ENCODE measurements at regions not wholly inside any gene's neighbourhood (a gene's known extent, or its start where the extent isn't known, plus 50 kb on each side); places are given as distances from the start of the nearest gene placed in this dataset.

DNA sequence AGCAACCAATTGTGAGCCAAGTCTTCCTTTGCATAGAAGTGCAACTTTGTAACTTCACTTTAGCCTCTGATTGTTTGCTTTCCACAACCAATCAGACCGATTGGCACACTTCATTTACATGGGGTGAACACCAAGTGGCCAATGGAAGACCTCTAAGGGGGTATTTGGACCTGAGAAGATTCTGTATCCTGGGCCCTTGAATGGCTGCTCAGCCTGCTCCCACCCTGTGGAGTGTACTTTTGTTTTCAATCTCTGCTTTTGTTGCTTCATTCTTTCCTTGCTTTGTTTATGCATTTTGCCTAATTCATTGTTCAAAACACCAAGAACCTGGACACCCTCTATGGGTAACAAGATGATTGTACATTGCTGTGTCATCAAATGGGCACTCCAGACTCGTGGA is 385.7 kb upstream of the NRP1 start:
- H3K4me2 ChIP-seq (ENCODE audit: extremely low read depth, insufficient read depth, low read length): no peak overlapping the region
- no peak overlapping the region for H2AFZ ChIP-seq (ENCODE audit: low read length)
- no peak overlapping the region for H3K9ac ChIP-seq (ENCODE audit: insufficient read depth, low read length)
- H3K79me2 ChIP-seq (ENCODE audit: control insufficient read depth, insufficient read depth, low read length): no peaks in the 10 kb centered on the region
- H3K27ac ChIP-seq (ENCODE audit: insufficient read depth, low read length): no peak overlapping the region
- no peaks in the 10 kb centered on the region for H3K4me1 ChIP-seq (ENCODE audit: control insufficient read depth, extremely low read depth, insufficient read depth, low read length)
- H3K9me3 ChIP-seq (ENCODE audit: control insufficient read depth, insufficient read depth, low read depth, low read length): no peaks in the 10 kb centered on the region
- no peaks in the 10 kb centered on the region for H3K36me3 ChIP-seq (ENCODE audit: control insufficient read depth, insufficient read depth, low read length)
- H3K4me3 ChIP-seq (replicated peaks in 1 of 4; ENCODE audit: control extremely low read depth in 1 of 4, insufficient read depth in 1 of 4, low read depth in 3 of 4, low read length in 4 of 4): no peak overlapping the region
- H3K27me3 ChIP-seq (ENCODE audit: control insufficient read depth, insufficient read depth, low read length): no peaks in the 10 kb centered on the region
- no peak for TF ChIP-seq EZH2 (IDR thresholded peaks at IDR 0.05; ENCODE audit: low read length, missing control alignments)
- TF ChIP-seq, protein P1, sequence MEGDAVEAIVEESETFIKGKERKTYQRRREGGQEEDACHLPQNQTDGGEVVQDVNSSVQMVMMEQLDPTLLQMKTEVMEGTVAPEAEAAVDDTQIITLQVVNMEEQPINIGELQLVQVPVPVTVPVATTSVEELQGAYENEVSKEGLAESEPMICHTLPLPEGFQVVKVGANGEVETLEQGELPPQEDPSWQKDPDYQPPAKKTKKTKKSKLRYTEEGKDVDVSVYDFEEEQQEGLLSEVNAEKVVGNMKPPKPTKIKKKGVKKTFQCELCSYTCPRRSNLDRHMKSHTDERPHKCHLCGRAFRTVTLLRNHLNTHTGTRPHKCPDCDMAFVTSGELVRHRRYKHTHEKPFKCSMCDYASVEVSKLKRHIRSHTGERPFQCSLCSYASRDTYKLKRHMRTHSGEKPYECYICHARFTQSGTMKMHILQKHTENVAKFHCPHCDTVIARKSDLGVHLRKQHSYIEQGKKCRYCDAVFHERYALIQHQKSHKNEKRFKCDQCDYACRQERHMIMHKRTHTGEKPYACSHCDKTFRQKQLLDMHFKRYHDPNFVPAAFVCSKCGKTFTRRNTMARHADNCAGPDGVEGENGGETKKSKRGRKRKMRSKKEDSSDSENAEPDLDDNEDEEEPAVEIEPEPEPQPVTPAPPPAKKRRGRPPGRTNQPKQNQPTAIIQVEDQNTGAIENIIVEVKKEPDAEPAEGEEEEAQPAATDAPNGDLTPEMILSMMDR (conservative IDR thresholded peaks at IDR 0.05 in 1 of 2, IDR thresholded peaks at IDR 0.05 in 1 of 2; ENCODE audit: low read depth in 1 of 2, low read length in 2 of 2): no peak
- H4K20me1 ChIP-seq (ENCODE audit: control insufficient read depth, extremely low read depth, insufficient read depth, low read length): no peaks in the 10 kb centered on the region
- DNase-seq (ENCODE audit: low read depth in 2 of 2): no peak

DNA sequence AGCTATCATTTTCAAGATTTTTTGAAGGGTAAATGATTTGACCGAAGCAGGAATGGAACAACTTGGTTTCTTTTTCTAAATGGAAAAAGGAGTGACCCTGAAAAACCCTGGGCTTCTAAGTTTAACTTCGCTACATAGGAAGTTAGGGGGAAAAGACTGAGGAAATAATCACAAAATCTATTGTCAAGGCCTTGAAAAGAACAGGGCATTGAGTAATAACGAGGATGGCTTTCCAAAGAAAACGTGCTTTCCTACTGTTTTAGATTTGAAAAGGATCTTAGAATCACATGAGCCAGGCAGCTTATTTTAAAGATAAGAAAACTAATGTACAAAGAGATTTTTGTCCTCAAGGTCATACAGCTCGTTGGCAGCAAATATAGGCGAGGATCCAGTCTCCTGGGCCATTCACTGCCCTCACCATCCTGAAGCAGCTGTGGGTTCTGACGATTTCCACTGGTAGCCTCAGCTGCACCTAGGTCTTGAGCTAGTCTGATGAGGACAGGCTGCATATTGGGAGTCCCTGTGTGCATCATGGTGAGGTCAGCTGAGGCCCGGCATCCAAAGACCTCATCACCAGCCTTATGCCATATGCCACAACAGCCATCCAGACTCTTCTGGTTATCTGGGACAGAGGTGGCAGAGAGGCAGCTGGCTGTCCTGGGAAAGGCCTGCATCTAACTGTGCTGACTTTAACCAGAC is 384.7 kb upstream of the NRP1 start:
- H3K27ac ChIP-seq (ENCODE audit: insufficient read depth, low read length): no peak overlapping the region
- no peak overlapping the region for H3K4me3 ChIP-seq (replicated peaks in 1 of 4; ENCODE audit: control extremely low read depth in 1 of 4, insufficient read depth in 1 of 4, low read depth in 3 of 4, low read length in 4 of 4)
- no peak overlapping the region for H3K4me2 ChIP-seq (ENCODE audit: extremely low read depth, insufficient read depth, low read length)
- H3K4me1 ChIP-seq (ENCODE audit: control insufficient read depth, extremely low read depth, insufficient read depth, low read length): no peaks in the 10 kb centered on the region
- H2AFZ ChIP-seq (ENCODE audit: low read length): no peak overlapping the region
- H3K27me3 ChIP-seq (ENCODE audit: control insufficient read depth, insufficient read depth, low read length): no peaks in the 10 kb centered on the region
- H3K9me3 ChIP-seq (ENCODE audit: control insufficient read depth, insufficient read depth, low read depth, low read length): no peaks in the 10 kb centered on the region
- H3K36me3 ChIP-seq (ENCODE audit: control insufficient read depth, insufficient read depth, low read length): no peaks in the 10 kb centered on the region
- no peaks in the 10 kb centered on the region for H3K79me2 ChIP-seq (ENCODE audit: control insufficient read depth, insufficient read depth, low read length)
- TF ChIP-seq, protein P1 (conservative IDR thresholded peaks at IDR 0.05 in 1 of 2, IDR thresholded peaks at IDR 0.05 in 1 of 2; ENCODE audit: low read depth in 1 of 2, low read length in 2 of 2): no peak
- TF ChIP-seq EZH2 (IDR thresholded peaks at IDR 0.05; ENCODE audit: low read length, missing control alignments): no peak
- no peak overlapping the region for H3K9ac ChIP-seq (ENCODE audit: insufficient read depth, low read length)
- DNase-seq (ENCODE audit: low read depth in 2 of 2): no peak
- no peaks in the 10 kb centered on the region for H4K20me1 ChIP-seq (ENCODE audit: control insufficient read depth, extremely low read depth, insufficient read depth, low read length)

DNA sequence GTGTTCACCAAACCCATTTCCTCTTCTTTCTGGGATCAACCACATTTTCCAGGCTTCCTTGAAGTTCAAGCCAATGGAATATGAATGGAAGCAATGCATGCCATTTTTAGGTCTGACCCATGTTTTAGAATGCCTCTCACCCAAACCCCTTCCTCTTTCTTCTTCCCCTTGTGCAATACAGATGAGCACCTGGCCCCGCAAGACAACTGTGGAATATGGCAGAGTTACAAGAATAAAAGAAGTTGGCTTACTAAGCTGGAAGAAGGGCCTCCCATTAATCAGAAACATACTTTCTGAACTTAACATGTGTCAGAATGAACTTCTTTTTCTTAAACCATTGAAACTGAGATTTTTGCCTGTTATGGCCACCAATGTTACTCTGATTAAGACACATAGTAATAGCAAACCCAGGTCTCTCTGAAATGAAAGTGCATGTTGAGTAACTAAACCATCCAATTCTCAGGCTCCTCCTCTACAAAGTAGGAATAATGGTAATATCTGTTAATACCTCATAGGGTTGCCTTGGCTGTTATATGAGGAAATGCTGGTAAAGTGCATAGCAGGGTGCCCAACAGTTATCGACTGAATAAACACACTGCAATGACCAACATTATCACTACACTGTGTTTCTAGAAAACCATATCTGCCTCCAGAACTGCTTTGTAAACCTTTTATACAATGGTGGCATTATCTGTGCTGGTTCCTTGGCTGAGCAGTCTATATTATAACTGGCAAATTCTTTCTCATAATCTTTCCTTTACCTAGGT is 382.2 kb upstream of the NRP1 start:
- no peak for DNase-seq (ENCODE audit: low read depth in 2 of 2)
- Histone ChIP-seq H3K27ac (ENCODE audit: insufficient read depth, low read length) (no peak overlapping the region), H3K4me1 (ENCODE audit: control insufficient read depth, extremely low read depth, insufficient read depth, low read length) (no peaks in the 10 kb centered on the region), H3K79me2 (ENCODE audit: control insufficient read depth, insufficient read depth, low read length) (no peaks in the 10 kb centered on the region), H3K4me3 (replicated peaks in 1 of 4; ENCODE audit: control extremely low read depth in 1 of 4, insufficient read depth in 1 of 4, low read depth in 3 of 4, low read length in 4 of 4) (no peak overlapping the region), H3K9me3 (ENCODE audit: control insufficient read depth, insufficient read depth, low read depth, low read length) (no peaks in the 10 kb centered on the region), H4K20me1 (ENCODE audit: control insufficient read depth, extremely low read depth, insufficient read depth, low read length) (no peaks in the 10 kb centered on the region), H3K27me3 (ENCODE audit: control insufficient read depth, insufficient read depth, low read length) (no peaks in the 10 kb centered on the region), H3K36me3 (ENCODE audit: control insufficient read depth, insufficient read depth, low read length) (no peaks in the 10 kb centered on the region), H3K9ac (ENCODE audit: insufficient read depth, low read length) (no peak overlapping the region), H2AFZ (ENCODE audit: low read length) (no peak overlapping the region), H3K4me2 (ENCODE audit: extremely low read depth, insufficient read depth, low read length) (no peak overlapping the region)
- TF ChIP-seq, protein P1 (conservative IDR thresholded peaks at IDR 0.05 in 1 of 2, IDR thresholded peaks at IDR 0.05 in 1 of 2; ENCODE audit: low read depth in 1 of 2, low read length in 2 of 2): no peak
- no peak for TF ChIP-seq EZH2 (IDR thresholded peaks at IDR 0.05; ENCODE audit: low read length, missing control alignments)
